ENCODE measurements at regions not wholly inside any gene's neighbourhood (a gene's known extent, or its start where the extent isn't known, plus 50 kb on each side); places are given as distances from the start of the nearest gene placed in this dataset.

GRCh38 chr5:87735923-87736322, 323.2 kb upstream of the CCNH start:
- Histone ChIP-seq H2BK120ac (ENCODE audit: low read depth, low read length) (no peak overlapping the region), H3K9ac (ENCODE audit: low read depth, low read length, poor library complexity) (no peak overlapping the region), H3K4me1 (ENCODE audit: control insufficient read depth in 2 of 2, insufficient read depth in 1 of 2, low read depth in 1 of 2, low read length in 2 of 2) (no peaks in the 10 kb centered on the region), H3K27ac (replicated peaks; ENCODE audit: low read length) (no peak overlapping the region), H3K4me3 (ENCODE audit: low read length in 2 of 2) (no peak overlapping the region), H2AK5ac (ENCODE audit: low read depth, low read length) (no peak overlapping the region), H4K8ac (ENCODE audit: low read depth, low read length) (no peak overlapping the region), H3K4ac (ENCODE audit: low read length) (no peak overlapping the region), H3K9me3 (replicated peaks in 1 of 2; ENCODE audit: control insufficient read depth in 2 of 2, insufficient read depth in 1 of 2, low read depth in 1 of 2, low read length in 2 of 2) (no peaks in the 10 kb centered on the region), H2AFZ (ENCODE audit: low read length) (no peak overlapping the region), H3K79me1 (ENCODE audit: low read depth, low read length) (no peaks in the 10 kb centered on the region), H3K18ac (ENCODE audit: low read length) (no peak overlapping the region), H3K27me3 (ENCODE audit: control insufficient read depth in 3 of 3, insufficient read depth in 3 of 3, low read depth in 1 of 3, low read length in 3 of 3) (no peaks in the 10 kb centered on the region), H2BK15ac (ENCODE audit: low read length) (no peak overlapping the region), H3K23ac (ENCODE audit: low read depth, low read length, poor library complexity) (no peak overlapping the region), H3K14ac (ENCODE audit: low read length) (no peak overlapping the region), H2BK5ac (ENCODE audit: low read length) (no peak overlapping the region), H4K91ac (ENCODE audit: low read depth, low read length, poor library complexity) (no peak overlapping the region), H3K4me2 (ENCODE audit: insufficient read depth, low read length, poor library complexity, severe bottlenecking) (no peak overlapping the region), H3K36me3 (replicated peaks in 1 of 2; ENCODE audit: control insufficient read depth in 2 of 2, insufficient read depth in 2 of 2, low read length in 2 of 2) (no peaks in the 10 kb centered on the region), H2BK12ac (ENCODE audit: low read length) (no peak overlapping the region)
- no peak for DNase-seq (ENCODE audit: low spot score)
- WGBS, 2 donors (ENCODE audit: extremely low coverage in 2 of 2, insufficient read length in 2 of 2, insufficient replicate concordance in 1 of 2) = no CpG with 5 or more reads among the region's 1 CpG

- WGBS, 2 donors (ENCODE audit: extremely low coverage in 2 of 2, insufficient read length in 2 of 2, insufficient replicate concordance in 1 of 2) = no CpG with 5 or more reads among the region's 3 CpGs
- Histone ChIP-seq H3K23ac (ENCODE audit: low read depth, low read length, poor library complexity) (no peak overlapping the region), H2AFZ (ENCODE audit: low read length) (no peak overlapping the region), H3K4me1 (ENCODE audit: control insufficient read depth in 2 of 2, insufficient read depth in 1 of 2, low read depth in 1 of 2, low read length in 2 of 2) (no peaks in the 10 kb centered on the region), H3K18ac (ENCODE audit: low read length) (no peak overlapping the region), H2AK5ac (ENCODE audit: low read depth, low read length) (no peak overlapping the region), H3K36me3 (replicated peaks in 1 of 2; ENCODE audit: control insufficient read depth in 2 of 2, insufficient read depth in 2 of 2, low read length in 2 of 2) (no peaks in the 10 kb centered on the region), H3K9ac (ENCODE audit: low read depth, low read length, poor library complexity) (no peak overlapping the region), H4K91ac (ENCODE audit: low read depth, low read length, poor library complexity) (no peak overlapping the region), H3K4me2 (ENCODE audit: insufficient read depth, low read length, poor library complexity, severe bottlenecking) (no peak overlapping the region), H4K8ac (ENCODE audit: low read depth, low read length) (no peak overlapping the region), H3K4ac (ENCODE audit: low read length) (no peak overlapping the region), H2BK120ac (ENCODE audit: low read depth, low read length) (no peak overlapping the region), H2BK15ac (ENCODE audit: low read length) (no peak overlapping the region), H3K79me1 (ENCODE audit: low read depth, low read length) (no peaks in the 10 kb centered on the region), H3K27ac (replicated peaks; ENCODE audit: low read length) (no peak overlapping the region), H3K4me3 (ENCODE audit: low read length in 2 of 2) (no peak overlapping the region), H3K27me3 (ENCODE audit: control insufficient read depth in 3 of 3, insufficient read depth in 3 of 3, low read depth in 1 of 3, low read length in 3 of 3) (no peaks in the 10 kb centered on the region), H2BK12ac (ENCODE audit: low read length) (no peak overlapping the region), H2BK5ac (ENCODE audit: low read length) (no peak overlapping the region), H3K14ac (ENCODE audit: low read length) (no peak overlapping the region), H3K9me3 (replicated peaks in 1 of 2; ENCODE audit: control insufficient read depth in 2 of 2, insufficient read depth in 1 of 2, low read depth in 1 of 2, low read length in 2 of 2) (no peaks in the 10 kb centered on the region)
- no peak for DNase-seq (ENCODE audit: low spot score)
These were observed 321.2 kb upstream of the CCNH start for GRCh38 chr5:87733897-87734296.

GRCh38 chr5:87732875-87733768, 320.4 kb upstream of the CCNH start:
- Histone ChIP-seq H3K23ac (ENCODE audit: low read depth, low read length, poor library complexity) (no peak overlapping the region), H2AK5ac (ENCODE audit: low read depth, low read length) (no peak overlapping the region), H3K36me3 (replicated peaks in 1 of 2; ENCODE audit: control insufficient read depth in 2 of 2, insufficient read depth in 2 of 2, low read length in 2 of 2) (no peaks in the 10 kb centered on the region), H4K91ac (ENCODE audit: low read depth, low read length, poor library complexity) (no peak overlapping the region), H3K4me2 (ENCODE audit: insufficient read depth, low read length, poor library complexity, severe bottlenecking) (no peak overlapping the region), H3K27me3 (ENCODE audit: control insufficient read depth in 3 of 3, insufficient read depth in 3 of 3, low read depth in 1 of 3, low read length in 3 of 3) (no peaks in the 10 kb centered on the region), H3K9me3 (replicated peaks in 1 of 2; ENCODE audit: control insufficient read depth in 2 of 2, insufficient read depth in 1 of 2, low read depth in 1 of 2, low read length in 2 of 2) (no peaks in the 10 kb centered on the region), H4K8ac (ENCODE audit: low read depth, low read length) (no peak overlapping the region), H2BK120ac (ENCODE audit: low read depth, low read length) (no peak overlapping the region), H3K4me1 (ENCODE audit: control insufficient read depth in 2 of 2, insufficient read depth in 1 of 2, low read depth in 1 of 2, low read length in 2 of 2) (no peaks in the 10 kb centered on the region), H3K79me1 (ENCODE audit: low read depth, low read length) (no peaks in the 10 kb centered on the region), H3K18ac (ENCODE audit: low read length) (no peak overlapping the region), H3K4ac (ENCODE audit: low read length) (no peak overlapping the region), H2BK12ac (ENCODE audit: low read length) (no peak overlapping the region), H2BK15ac (ENCODE audit: low read length) (no peak overlapping the region), H2AFZ (ENCODE audit: low read length) (no peak overlapping the region), H3K27ac (replicated peaks; ENCODE audit: low read length) (no peak overlapping the region), H3K4me3 (ENCODE audit: low read length in 2 of 2) (no peak overlapping the region), H2BK5ac (ENCODE audit: low read length) (no peak overlapping the region), H3K9ac (ENCODE audit: low read depth, low read length, poor library complexity) (no peak overlapping the region), H3K14ac (ENCODE audit: low read length) (no peak overlapping the region)
- DNase-seq (ENCODE audit: low spot score) = no peak
- WGBS, 2 donors (ENCODE audit: extremely low coverage in 2 of 2, insufficient read length in 2 of 2, insufficient replicate concordance in 1 of 2) = no CpG with 5 or more reads among the region's 7 CpGs

DNA sequence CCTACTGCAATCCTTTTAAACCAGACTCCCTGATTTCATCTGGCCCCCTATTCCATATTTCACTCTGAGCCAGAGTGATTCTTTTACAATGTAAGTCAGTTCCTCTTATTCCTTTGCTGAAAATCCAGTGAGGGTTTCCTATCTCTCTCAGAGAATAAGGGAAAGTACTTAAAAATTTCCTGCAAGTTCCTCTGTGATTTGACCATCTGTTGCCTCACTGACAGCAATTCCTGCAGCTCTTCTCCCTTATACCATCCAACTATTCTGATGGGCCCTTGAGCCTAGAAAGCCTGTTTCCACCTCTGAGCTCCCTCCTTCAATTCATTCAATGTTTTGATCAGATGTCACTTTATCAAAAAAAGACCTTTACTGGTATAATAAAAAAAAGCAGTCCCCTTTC, 317.1 kb upstream of the CCNH start:
- no peak overlapping the region for H3K4me2 ChIP-seq (ENCODE audit: insufficient read depth, low read length, poor library complexity, severe bottlenecking)
- no peak overlapping the region for H2BK12ac ChIP-seq (ENCODE audit: low read length)
- H3K14ac ChIP-seq (ENCODE audit: low read length) = no peak overlapping the region
- no peaks in the 10 kb centered on the region for H3K9me3 ChIP-seq (replicated peaks in 1 of 2; ENCODE audit: control insufficient read depth in 2 of 2, insufficient read depth in 1 of 2, low read depth in 1 of 2, low read length in 2 of 2)
- H3K18ac ChIP-seq (ENCODE audit: low read length) = no peak overlapping the region
- H3K79me1 ChIP-seq (ENCODE audit: low read depth, low read length) = no peaks in the 10 kb centered on the region
- no peak overlapping the region for H2AK5ac ChIP-seq (ENCODE audit: low read depth, low read length)
- H2BK5ac ChIP-seq (ENCODE audit: low read length) = no peak overlapping the region
- no peaks in the 10 kb centered on the region for H3K36me3 ChIP-seq (replicated peaks in 1 of 2; ENCODE audit: control insufficient read depth in 2 of 2, insufficient read depth in 2 of 2, low read length in 2 of 2)
- H4K8ac ChIP-seq (ENCODE audit: low read depth, low read length) = no peak overlapping the region
- no peak overlapping the region for H3K27ac ChIP-seq (replicated peaks; ENCODE audit: low read length)
- no peak overlapping the region for H2BK15ac ChIP-seq (ENCODE audit: low read length)
- no peak overlapping the region for H4K91ac ChIP-seq (ENCODE audit: low read depth, low read length, poor library complexity)
- H3K27me3 ChIP-seq (ENCODE audit: control insufficient read depth in 3 of 3, insufficient read depth in 3 of 3, low read depth in 1 of 3, low read length in 3 of 3) = no peaks in the 10 kb centered on the region
- no peak overlapping the region for H2BK120ac ChIP-seq (ENCODE audit: low read depth, low read length)
- no peak overlapping the region for H3K4me3 ChIP-seq (ENCODE audit: low read length in 2 of 2)
- H2AFZ ChIP-seq (ENCODE audit: low read length) = no peak overlapping the region
- no peak overlapping the region for H3K9ac ChIP-seq (ENCODE audit: low read depth, low read length, poor library complexity)
- no peak for DNase-seq (ENCODE audit: low spot score)
- H3K4me1 ChIP-seq (ENCODE audit: control insufficient read depth in 2 of 2, insufficient read depth in 1 of 2, low read depth in 1 of 2, low read length in 2 of 2) = no peaks in the 10 kb centered on the region
- H3K23ac ChIP-seq (ENCODE audit: low read depth, low read length, poor library complexity) = no peak overlapping the region
- H3K4ac ChIP-seq (ENCODE audit: low read length) = no peak overlapping the region

Data from neuronal stem cell (in vitro differentiated cells).